A673 (cell line): ENCODE measurements at regions not wholly inside any gene's neighbourhood (a gene's known extent, or its start where the extent isn't known, plus 50 kb on each side); places are given as distances from the start of the nearest gene placed in this dataset.

Source experiments
- BruUV-seq: library from RNA; stranded (reverse); fragments of 400-500 nt; replicated peaks from 2 replicates; lab custom pipeline; 2021; lab: Mats Ljungman, UMichigan
- CTCF ChIA-PET: fragments of 300-600 bp; sonication (Branson Sonifier 250); formaldehyde crosslinking; loops from one replicate; lab custom pipeline; 2022; ENCODE audit warnings: antibody characterized with exemption; lab: Charles Lee
- POLR2A ChIA-PET: fragments of 300-600 bp; sonication (Branson Sonifier 250); formaldehyde crosslinking; loops from one replicate; lab custom pipeline; 2022; ENCODE audit warnings: antibody characterized with exemption; ENCODE audit not compliant: low non-redundant PET; lab: Charles Lee
- DNase-seq: peaks from one replicate; pipeline ENCODE4 v3.0.0-alpha.2; 2015; ENCODE audit warnings: low spot score
- H3K27ac ChIP-seq: fragments of 200-600 bp; sonication (generic); 2 replicates; pipeline ENCODE4 v1.5.1; 2016; ENCODE audit warnings: mixed run types, low read depth, mild to moderate bottlenecking, mixed read lengths, antibody characterized with exemption, low read length; ENCODE audit not compliant: poor library complexity, severe bottlenecking
- H3K27me3 ChIP-seq: fragments of 200-600 bp; sonication (generic); replicated peaks from 2 replicates; pipeline ENCODE4 v1.6.1; 2017; ENCODE audit warnings: mixed run types, low read depth, mild to moderate bottlenecking, mixed read lengths, antibody characterized with exemption, low read length; ENCODE audit not compliant: insufficient read depth, poor library complexity
- H3K36me3 ChIP-seq: fragments of 200-600 bp; sonication (generic); 2 replicates; pipeline ENCODE4 v1.6.1; 2016; ENCODE audit warnings: mixed run types, mild to moderate bottlenecking, mixed read lengths, antibody characterized with exemption, low read length; ENCODE audit not compliant: insufficient read depth, poor library complexity, severe bottlenecking
- H3K4me1 ChIP-seq: fragments of 200-600 bp; sonication (generic); 2 replicates; pipeline ENCODE4 v1.6.1; 2017; ENCODE audit warnings: mixed run types, mild to moderate bottlenecking, mixed read lengths, antibody characterized with exemption, low read length; ENCODE audit not compliant: insufficient read depth, poor library complexity, severe bottlenecking
- H3K4me3 ChIP-seq: fragments of 200-600 bp; sonication (generic); 2 replicates; pipeline ENCODE4 v1.5.1; 2016; ENCODE audit warnings: low read depth, mixed run types, mild to moderate bottlenecking, mixed read lengths, low read length; ENCODE audit not compliant: poor library complexity, severe bottlenecking
- H3K9me3 ChIP-seq: fragments of 200-600 bp; sonication (generic); 2 replicates; pipeline ENCODE4 v1.6.1; 2016; ENCODE audit warnings: mixed run types, low read depth, mild to moderate bottlenecking, mixed read lengths, antibody characterized with exemption, low read length; ENCODE audit not compliant: poor library complexity, severe bottlenecking
- CTCF ChIP-seq: fragments of 300-800, 200-600 bp; sonication (generic); conservative IDR thresholded peaks from 2 replicates; pipeline ENCODE4 v1.5.1; 2017; ENCODE audit warnings: low read depth, mild to moderate bottlenecking, antibody characterized with exemption, low read length, moderate library complexity, mixed read lengths
- EZH2 ChIP-seq: fragments of 200-600 bp; sonication (generic); IDR thresholded peaks from 2 replicates; pipeline ENCODE4 v1.6.1; 2017; ENCODE audit warnings: borderline replicate concordance, low read depth, mild to moderate bottlenecking, mixed read lengths, antibody characterized with exemption, low read length; ENCODE audit not compliant: poor library complexity, severe bottlenecking
- intact Hi-C: fragments of 100-400 bp; cut with micrococcal nuclease; formaldehyde crosslinking; loops from one replicate; pipeline ENCODE4 v1.10.0; 2022; ENCODE audit not compliant: unreplicated experiment

GRCh38 chr15:98232761-98233160, 272.3 kb downstream of the ARRDC4 start:
- BruUV-seq, result no TSS peak
- no peak overlapping the region for H3K4me3 ChIP-seq
- TF ChIP-seq EZH2 (no peak), CTCF (no peak)
- CTCF ChIA-PET, result no interaction called here
- no peak for DNase-seq
- no peaks in the 10 kb centered on the region for H3K27me3 ChIP-seq
- no peaks in the 10 kb centered on the region for H3K36me3 ChIP-seq
- POLR2A ChIA-PET, result no interaction called here
- no peaks in the 10 kb centered on the region for H3K9me3 ChIP-seq
- H3K27ac ChIP-seq, result no peak overlapping the region
- no peaks in the 10 kb centered on the region for H3K4me1 ChIP-seq
- intact Hi-C loops, result no loop called here

- Histone ChIP-seq H3K27me3 (peaks cover 3% of the 10 kb centered on the region), H3K27ac (no peak overlapping the region), H3K9me3 (no peaks in the 10 kb centered on the region), H3K4me3 (no peak overlapping the region), H3K36me3 (no peaks in the 10 kb centered on the region), H3K4me1 (no peaks in the 10 kb centered on the region)
- no TSS peak for BruUV-seq
- ChIA-PET POLR2A (no interaction called here), CTCF (no interaction called here)
- TF ChIP-seq CTCF (no peak), EZH2 (no peak)
- intact Hi-C loops, result no loop called here
- DNase-seq, result no peak
These were observed 273.4 kb downstream of the ARRDC4 start for GRCh38 chr15:98233873-98234272.

- TF ChIP-seq EZH2, result no peak
- TF ChIP-seq CTCF, result no peak
- POLR2A ChIA-PET, result no interaction called here
- no peaks in the 10 kb centered on the region for H3K4me1 ChIP-seq
- H3K4me3 ChIP-seq, result no peak overlapping the region
- peaks cover 3% of the 10 kb centered on the region for H3K27me3 ChIP-seq
- CTCF ChIA-PET, result no interaction called here
- no peak for DNase-seq
- BruUV-seq, result no TSS peak
- H3K36me3 ChIP-seq, result no peaks in the 10 kb centered on the region
- H3K27ac ChIP-seq, result no peak overlapping the region
- H3K9me3 ChIP-seq, result no peaks in the 10 kb centered on the region
- intact Hi-C loops, result no loop called here
These were observed 279.8 kb downstream of the ARRDC4 start for GRCh38 chr15:98240303-98240702.
